GM23338 (cell line): ENCODE measurements at regions not wholly inside any gene's neighbourhood (a gene's known extent, or its start where the extent isn't known, plus 50 kb on each side); places are given as distances from the start of the nearest gene placed in this dataset.

ENCODE experiments used
- ATAC-seq: fragments of 200-7000 bp; cut with Tn5 transposase; 3 replicates; pipeline ENCODE4 v1.9.1; 2020
- DNase-seq: peaks from one replicate; pipeline ENCODE4 v3.0.0-alpha.2; 2015; ENCODE audit warnings: low spot score
- H2AFZ ChIP-seq: fragments of 200-600 bp; sonication (generic); 2 replicates; pipeline ENCODE4 v1.8.0; 2016; ENCODE audit warnings: antibody characterized with exemption, mild to moderate bottlenecking, moderate library complexity
- H3F3A ChIP-seq: fragments of 200-600 bp; sonication (generic); replicated peaks from 2 replicates; pipeline ENCODE4 v1.8.0; 2017; ENCODE audit warnings: antibody characterized with exemption, mixed run types, low read depth
- H3K27ac ChIP-seq: fragments of 200-600 bp; sonication (generic); 2 replicates; pipeline ENCODE4 v1.6.1; 2016; ENCODE audit warnings: low read depth
- H3K27me3 ChIP-seq: fragments of 200-600 bp; sonication (generic); 2 replicates; pipeline ENCODE4 v1.8.0; 2016; ENCODE audit warnings: mild to moderate bottlenecking, mixed run types, moderate library complexity; ENCODE audit not compliant: insufficient read depth
- H3K36me3 ChIP-seq: fragments of 200-600 bp; sonication (generic); 2 replicates; pipeline ENCODE4 v1.8.0; 2016; ENCODE audit warnings: mild to moderate bottlenecking; ENCODE audit not compliant: insufficient read depth
- H3K4me1 ChIP-seq: fragments of 200-600 bp; sonication (generic); 2 replicates; pipeline ENCODE4 v1.8.0; 2016; ENCODE audit warnings: mild to moderate bottlenecking, moderate library complexity; ENCODE audit not compliant: insufficient read depth
- H3K4me2 ChIP-seq: fragments of 200-600 bp; sonication (generic); 2 replicates; pipeline ENCODE4 v1.7.1; 2017; ENCODE audit warnings: mixed run types
- H3K4me3 ChIP-seq: fragments of 200-600 bp; sonication (generic); 2 replicates; pipeline ENCODE4 v1.6.1; 2016; ENCODE audit warnings: mixed run types
- H3K79me2 ChIP-seq: fragments of 200-600 bp; sonication (generic); replicated peaks from 2 replicates; pipeline ENCODE4 v1.8.0; 2017; ENCODE audit warnings: mild to moderate bottlenecking; ENCODE audit not compliant: insufficient read depth
- H3K9me2 ChIP-seq: fragments of 200-600 bp; sonication (generic); 2 replicates; pipeline ENCODE4 v1.8.0; 2017; ENCODE audit not compliant: insufficient read depth
- H4K20me1 ChIP-seq: fragments of 200-600 bp; sonication (generic); replicated peaks from 2 replicates; pipeline ENCODE4 v1.8.0; 2017; ENCODE audit warnings: mild to moderate bottlenecking; ENCODE audit not compliant: insufficient read depth
- H3K27ac Mint-ChIP-seq: 2 replicates; pipeline ENCODE4 v1.8.0; 2020; ENCODE audit warnings: inconsistent platforms, mild to moderate bottlenecking, moderate library complexity, mixed read lengths
- H3K27me3 Mint-ChIP-seq: 3 replicates; pipeline ENCODE4 v1.8.0; 2022; ENCODE audit warnings: low read depth, mild to moderate bottlenecking, moderate library complexity, mixed read lengths, inconsistent platforms; ENCODE audit not compliant: insufficient read depth, poor library complexity
- H3K36me3 Mint-ChIP-seq: 3 replicates; pipeline ENCODE4 v1.8.0; 2021; ENCODE audit warnings: low read depth, mild to moderate bottlenecking, inconsistent platforms, moderate library complexity, mixed read lengths
- H3K4me1 Mint-ChIP-seq: 3 replicates; pipeline ENCODE4 v1.8.0; 2020; ENCODE audit warnings: mild to moderate bottlenecking, inconsistent platforms, mixed read lengths
- H3K4me3 Mint-ChIP-seq: 3 replicates; pipeline ENCODE4 v1.8.0; 2021; ENCODE audit warnings: moderate library complexity, mild to moderate bottlenecking, inconsistent platforms, mixed read lengths
- H3K9me3 Mint-ChIP-seq: 3 replicates; pipeline ENCODE4 v1.8.0; 2020; ENCODE audit warnings: moderate library complexity, mild to moderate bottlenecking, inconsistent platforms, mixed read lengths
- CREB1 ChIP-seq: fragments of 250-450 bp; sonication (Bioruptor Pico); IDR thresholded peaks from 2 replicates; pipeline ENCODE4 v1.5.0; 2020; ENCODE audit warnings: low read depth, mild to moderate bottlenecking, moderate library complexity
- EZH2 ChIP-seq: fragments of 200-600 bp; sonication (generic); IDR thresholded peaks from one replicate; pipeline ENCODE4 v1.8.0; 2017; ENCODE audit warnings: antibody characterized with exemption, mild to moderate bottlenecking, low read depth; ENCODE audit not compliant: unreplicated experiment
- EZH2phosphoT487 ChIP-seq: fragments of 200-600 bp; sonication (generic); IDR thresholded peaks from one replicate; pipeline ENCODE4 v1.8.1; 2018; ENCODE audit warnings: antibody characterized with exemption; ENCODE audit not compliant: unreplicated experiment
- JUNB ChIP-seq: IDR thresholded peaks from one replicate; pipeline ENCODE4 v1.6.1; 2016; ENCODE audit warnings: antibody characterized with exemption; ENCODE audit not compliant: unreplicated experiment
- NANOG ChIP-seq: IDR thresholded peaks from 2 replicates; pipeline ENCODE4 v1.6.1; 2016; ENCODE audit warnings: antibody characterized with exemption, borderline replicate concordance
- POLR2AphosphoS5 ChIP-seq: IDR thresholded peaks from 2 replicates; pipeline ENCODE4 v1.6.1; 2016; ENCODE audit warnings: antibody characterized with exemption, low read depth
- STAT1 ChIP-seq: IDR thresholded peaks from one replicate; pipeline ENCODE4 v1.6.1; 2016; ENCODE audit warnings: antibody characterized with exemption; ENCODE audit not compliant: unreplicated experiment
- ZNF114 ChIP-seq: fragments of 250-450 bp; sonication (Bioruptor Pico); IDR thresholded peaks from 2 replicates; pipeline ENCODE4 v1.5.0; 2020; ENCODE audit warnings: mild to moderate bottlenecking, moderate library complexity
- ZNF331 ChIP-seq: fragments of 250-450 bp; sonication (Bioruptor Pico); IDR thresholded peaks from 2 replicates; pipeline ENCODE4 v1.5.0; 2020; ENCODE audit warnings: low read depth, mild to moderate bottlenecking, moderate library complexity
- TF ChIP-seq, protein P1 (sequence below): fragments of 250-450 bp; sonication (Bioruptor Pico); IDR thresholded peaks from 2 replicates; pipeline ENCODE4 v1.5.0; 2020; ENCODE audit warnings: mild to moderate bottlenecking, moderate library complexity
- TF ChIP-seq, protein P2 (sequence below), 2 experiments: fragments of 200-600 bp in 1 of 2; sonication (generic) in 1 of 2; conservative IDR thresholded peaks; 2 replicates each; pipeline versions ENCODE4 v1.5.1 to v1.6.1; 2016 to 2017; ENCODE audit warnings: antibody characterized with exemption in 2 of 2, low read depth in 2 of 2, mild to moderate bottlenecking in 2 of 2, moderate library complexity in 1 of 2
- TF ChIP-seq, protein P3 (sequence below): IDR thresholded peaks from 2 replicates; pipeline ENCODE4 v1.6.1; 2016; ENCODE audit warnings: antibody characterized with exemption
- TF ChIP-seq, protein P4 (sequence below): IDR thresholded peaks from one replicate; pipeline ENCODE4 v1.6.1; 2018; ENCODE audit warnings: antibody characterized with exemption; ENCODE audit not compliant: unreplicated experiment

DNA sequence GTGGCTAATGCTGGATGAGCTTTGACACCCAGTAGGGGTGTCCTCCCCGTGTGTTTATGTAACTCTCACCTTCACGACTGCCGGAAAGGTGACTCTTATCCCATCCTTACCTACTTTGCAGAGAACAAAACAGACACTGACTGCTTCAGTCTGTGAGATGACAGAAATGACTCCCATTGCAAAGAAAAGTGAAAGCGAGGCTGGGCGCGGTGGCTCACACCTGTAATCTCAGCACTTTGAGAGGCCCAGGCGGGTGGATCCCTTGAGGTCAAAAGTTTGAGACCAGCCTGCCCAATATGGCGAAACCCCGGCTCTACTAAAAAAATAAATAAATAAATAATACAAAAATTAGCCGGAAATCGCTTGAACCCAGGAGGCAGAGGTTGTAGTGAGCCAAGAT, 106.4 kb upstream of the ANO1 start:
- no peak overlapping the region for H3K4me2 ChIP-seq
- H3K9me2 ChIP-seq = no peaks in the 10 kb centered on the region
- no peak overlapping the region for H3K27ac ChIP-seq
- Mint-ChIP-seq H3K36me3 (no peaks in the 10 kb centered on the region), H3K4me3 (no peak overlapping the region), H3K9me3 (no peaks in the 10 kb centered on the region; the same call in 2 of the 3 replicates), H3K27me3 (peaks cover 6% of the 10 kb centered on the region), H3K27ac (no peak overlapping the region), H3K4me1 (peaks cover 8% of the 10 kb centered on the region)
- TF ChIP-seq, protein P1, sequence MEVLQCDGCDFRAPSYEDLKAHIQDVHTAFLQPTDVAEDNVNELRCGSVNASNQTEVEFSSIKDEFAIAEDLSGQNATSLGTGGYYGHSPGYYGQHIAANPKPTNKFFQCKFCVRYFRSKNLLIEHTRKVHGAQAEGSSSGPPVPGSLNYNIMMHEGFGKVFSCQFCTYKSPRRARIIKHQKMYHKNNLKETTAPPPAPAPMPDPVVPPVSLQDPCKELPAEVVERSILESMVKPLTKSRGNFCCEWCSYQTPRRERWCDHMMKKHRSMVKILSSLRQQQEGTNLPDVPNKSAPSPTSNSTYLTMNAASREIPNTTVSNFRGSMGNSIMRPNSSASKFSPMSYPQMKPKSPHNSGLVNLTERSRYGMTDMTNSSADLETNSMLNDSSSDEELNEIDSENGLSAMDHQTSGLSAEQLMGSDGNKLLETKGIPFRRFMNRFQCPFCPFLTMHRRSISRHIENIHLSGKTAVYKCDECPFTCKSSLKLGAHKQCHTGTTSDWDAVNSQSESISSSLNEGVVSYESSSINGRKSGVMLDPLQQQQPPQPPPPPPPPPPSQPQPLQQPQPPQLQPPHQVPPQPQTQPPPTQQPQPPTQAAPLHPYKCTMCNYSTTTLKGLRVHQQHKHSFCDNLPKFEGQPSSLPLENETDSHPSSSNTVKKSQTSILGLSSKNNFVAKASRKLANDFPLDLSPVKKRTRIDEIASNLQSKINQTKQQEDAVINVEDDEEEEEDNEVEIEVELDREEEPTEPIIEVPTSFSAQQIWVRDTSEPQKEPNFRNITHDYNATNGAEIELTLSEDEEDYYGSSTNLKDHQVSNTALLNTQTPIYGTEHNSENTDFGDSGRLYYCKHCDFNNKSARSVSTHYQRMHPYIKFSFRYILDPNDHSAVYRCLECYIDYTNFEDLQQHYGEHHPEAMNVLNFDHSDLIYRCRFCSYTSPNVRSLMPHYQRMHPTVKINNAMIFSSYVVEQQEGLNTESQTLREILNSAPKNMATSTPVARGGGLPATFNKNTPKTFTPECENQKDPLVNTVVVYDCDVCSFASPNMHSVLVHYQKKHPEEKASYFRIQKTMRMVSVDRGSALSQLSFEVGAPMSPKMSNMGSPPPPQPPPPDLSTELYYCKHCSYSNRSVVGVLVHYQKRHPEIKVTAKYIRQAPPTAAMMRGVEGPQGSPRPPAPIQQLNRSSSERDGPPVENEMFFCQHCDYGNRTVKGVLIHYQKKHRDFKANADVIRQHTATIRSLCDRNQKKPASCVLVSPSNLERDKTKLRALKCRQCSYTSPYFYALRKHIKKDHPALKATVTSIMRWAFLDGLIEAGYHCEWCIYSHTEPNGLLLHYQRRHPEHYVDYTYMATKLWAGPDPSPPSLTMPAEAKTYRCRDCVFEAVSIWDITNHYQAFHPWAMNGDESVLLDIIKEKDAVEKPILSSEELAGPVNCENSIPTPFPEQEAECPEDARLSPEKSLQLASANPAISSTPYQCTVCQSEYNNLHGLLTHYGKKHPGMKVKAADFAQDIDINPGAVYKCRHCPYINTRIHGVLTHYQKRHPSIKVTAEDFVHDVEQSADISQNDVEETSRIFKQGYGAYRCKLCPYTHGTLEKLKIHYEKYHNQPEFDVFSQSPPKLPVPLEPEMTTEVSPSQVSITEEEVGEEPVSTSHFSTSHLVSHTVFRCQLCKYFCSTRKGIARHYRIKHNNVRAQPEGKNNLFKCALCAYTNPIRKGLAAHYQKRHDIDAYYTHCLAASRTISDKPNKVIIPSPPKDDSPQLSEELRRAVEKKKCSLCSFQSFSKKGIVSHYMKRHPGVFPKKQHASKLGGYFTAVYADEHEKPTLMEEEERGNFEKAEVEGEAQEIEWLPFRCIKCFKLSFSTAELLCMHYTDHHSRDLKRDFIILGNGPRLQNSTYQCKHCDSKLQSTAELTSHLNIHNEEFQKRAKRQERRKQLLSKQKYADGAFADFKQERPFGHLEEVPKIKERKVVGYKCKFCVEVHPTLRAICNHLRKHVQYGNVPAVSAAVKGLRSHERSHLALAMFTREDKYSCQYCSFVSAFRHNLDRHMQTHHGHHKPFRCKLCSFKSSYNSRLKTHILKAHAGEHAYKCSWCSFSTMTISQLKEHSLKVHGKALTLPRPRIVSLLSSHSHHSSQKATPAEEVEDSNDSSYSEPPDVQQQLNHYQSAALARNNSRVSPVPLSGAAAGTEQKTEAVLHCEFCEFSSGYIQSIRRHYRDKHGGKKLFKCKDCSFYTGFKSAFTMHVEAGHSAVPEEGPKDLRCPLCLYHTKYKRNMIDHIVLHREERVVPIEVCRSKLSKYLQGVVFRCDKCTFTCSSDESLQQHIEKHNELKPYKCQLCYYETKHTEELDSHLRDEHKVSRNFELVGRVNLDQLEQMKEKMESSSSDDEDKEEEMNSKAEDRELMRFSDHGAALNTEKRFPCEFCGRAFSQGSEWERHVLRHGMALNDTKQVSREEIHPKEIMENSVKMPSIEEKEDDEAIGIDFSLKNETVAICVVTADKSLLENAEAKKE (CRISPR knock-in tag) = no peak
- TF ChIP-seq NANOG = no peak
- no peak for TF ChIP-seq ZNF114 (CRISPR knock-in tag)
- TF ChIP-seq POLR2AphosphoS5 = no peak
- TF ChIP-seq, protein P2, sequence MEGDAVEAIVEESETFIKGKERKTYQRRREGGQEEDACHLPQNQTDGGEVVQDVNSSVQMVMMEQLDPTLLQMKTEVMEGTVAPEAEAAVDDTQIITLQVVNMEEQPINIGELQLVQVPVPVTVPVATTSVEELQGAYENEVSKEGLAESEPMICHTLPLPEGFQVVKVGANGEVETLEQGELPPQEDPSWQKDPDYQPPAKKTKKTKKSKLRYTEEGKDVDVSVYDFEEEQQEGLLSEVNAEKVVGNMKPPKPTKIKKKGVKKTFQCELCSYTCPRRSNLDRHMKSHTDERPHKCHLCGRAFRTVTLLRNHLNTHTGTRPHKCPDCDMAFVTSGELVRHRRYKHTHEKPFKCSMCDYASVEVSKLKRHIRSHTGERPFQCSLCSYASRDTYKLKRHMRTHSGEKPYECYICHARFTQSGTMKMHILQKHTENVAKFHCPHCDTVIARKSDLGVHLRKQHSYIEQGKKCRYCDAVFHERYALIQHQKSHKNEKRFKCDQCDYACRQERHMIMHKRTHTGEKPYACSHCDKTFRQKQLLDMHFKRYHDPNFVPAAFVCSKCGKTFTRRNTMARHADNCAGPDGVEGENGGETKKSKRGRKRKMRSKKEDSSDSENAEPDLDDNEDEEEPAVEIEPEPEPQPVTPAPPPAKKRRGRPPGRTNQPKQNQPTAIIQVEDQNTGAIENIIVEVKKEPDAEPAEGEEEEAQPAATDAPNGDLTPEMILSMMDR (conservative IDR thresholded peaks at IDR 0.05; ENCODE audit: low read depth in 2 of 2) = no peak
- TF ChIP-seq, protein P3, sequence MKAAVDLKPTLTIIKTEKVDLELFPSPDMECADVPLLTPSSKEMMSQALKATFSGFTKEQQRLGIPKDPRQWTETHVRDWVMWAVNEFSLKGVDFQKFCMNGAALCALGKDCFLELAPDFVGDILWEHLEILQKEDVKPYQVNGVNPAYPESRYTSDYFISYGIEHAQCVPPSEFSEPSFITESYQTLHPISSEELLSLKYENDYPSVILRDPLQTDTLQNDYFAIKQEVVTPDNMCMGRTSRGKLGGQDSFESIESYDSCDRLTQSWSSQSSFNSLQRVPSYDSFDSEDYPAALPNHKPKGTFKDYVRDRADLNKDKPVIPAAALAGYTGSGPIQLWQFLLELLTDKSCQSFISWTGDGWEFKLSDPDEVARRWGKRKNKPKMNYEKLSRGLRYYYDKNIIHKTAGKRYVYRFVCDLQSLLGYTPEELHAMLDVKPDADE = no peak
- TF ChIP-seq ZNF331 = no peak
- TF ChIP-seq, protein P4, sequence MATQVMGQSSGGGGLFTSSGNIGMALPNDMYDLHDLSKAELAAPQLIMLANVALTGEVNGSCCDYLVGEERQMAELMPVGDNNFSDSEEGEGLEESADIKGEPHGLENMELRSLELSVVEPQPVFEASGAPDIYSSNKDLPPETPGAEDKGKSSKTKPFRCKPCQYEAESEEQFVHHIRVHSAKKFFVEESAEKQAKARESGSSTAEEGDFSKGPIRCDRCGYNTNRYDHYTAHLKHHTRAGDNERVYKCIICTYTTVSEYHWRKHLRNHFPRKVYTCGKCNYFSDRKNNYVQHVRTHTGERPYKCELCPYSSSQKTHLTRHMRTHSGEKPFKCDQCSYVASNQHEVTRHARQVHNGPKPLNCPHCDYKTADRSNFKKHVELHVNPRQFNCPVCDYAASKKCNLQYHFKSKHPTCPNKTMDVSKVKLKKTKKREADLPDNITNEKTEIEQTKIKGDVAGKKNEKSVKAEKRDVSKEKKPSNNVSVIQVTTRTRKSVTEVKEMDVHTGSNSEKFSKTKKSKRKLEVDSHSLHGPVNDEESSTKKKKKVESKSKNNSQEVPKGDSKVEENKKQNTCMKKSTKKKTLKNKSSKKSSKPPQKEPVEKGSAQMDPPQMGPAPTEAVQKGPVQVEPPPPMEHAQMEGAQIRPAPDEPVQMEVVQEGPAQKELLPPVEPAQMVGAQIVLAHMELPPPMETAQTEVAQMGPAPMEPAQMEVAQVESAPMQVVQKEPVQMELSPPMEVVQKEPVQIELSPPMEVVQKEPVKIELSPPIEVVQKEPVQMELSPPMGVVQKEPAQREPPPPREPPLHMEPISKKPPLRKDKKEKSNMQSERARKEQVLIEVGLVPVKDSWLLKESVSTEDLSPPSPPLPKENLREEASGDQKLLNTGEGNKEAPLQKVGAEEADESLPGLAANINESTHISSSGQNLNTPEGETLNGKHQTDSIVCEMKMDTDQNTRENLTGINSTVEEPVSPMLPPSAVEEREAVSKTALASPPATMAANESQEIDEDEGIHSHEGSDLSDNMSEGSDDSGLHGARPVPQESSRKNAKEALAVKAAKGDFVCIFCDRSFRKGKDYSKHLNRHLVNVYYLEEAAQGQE = no peak
- no peak for TF ChIP-seq STAT1
- no peak for TF ChIP-seq JUNB
- no peak for TF ChIP-seq EZH2phosphoT487
- no peak for TF ChIP-seq CREB1 (CRISPR knock-in tag)
- no peak for TF ChIP-seq EZH2
- no peaks in the 10 kb centered on the region for H3K27me3 ChIP-seq
- H3K4me3 ChIP-seq = no peak overlapping the region
- ATAC-seq (no peak), DNase-seq (no peak)
- no peaks in the 10 kb centered on the region for H4K20me1 ChIP-seq
- H3K4me1 ChIP-seq = 0 out of 2 replicates have a peak, but pooled peaks cover 3% of the 10 kb centered on the region
- H3F3A ChIP-seq = no peaks in the 10 kb centered on the region
- H3K36me3 ChIP-seq = no peaks in the 10 kb centered on the region
- no peaks in the 10 kb centered on the region for H3K79me2 ChIP-seq
- no peak overlapping the region for H2AFZ ChIP-seq
